HG02798 (cell line): ENCODE measurements at regions not wholly inside any gene's neighbourhood (a gene's known extent, or its start where the extent isn't known, plus 50 kb on each side); places are given as distances from the start of the nearest gene placed in this dataset.
"Not testable (repeated sequence)": the region's sequence is repeated elsewhere in the genome, so short reads cannot be mapped to it uniquely, and the experiment has no call there.

Experiments used
- ATAC-seq: cut with Tn5 transposase; IDR thresholded peaks from one replicate; pipeline ENCODE4 v1.9.1; 2021; ENCODE audit warnings: mild to moderate bottlenecking; ENCODE audit not compliant: unreplicated experiment, poor library complexity

GRCh38 chr9:81372628-81373191 lies 316.6 kb downstream of the TLE1 start:
- ATAC-seq = no peak

GRCh38 chr9:81371824-81372223 lies 317.5 kb downstream of the TLE1 start:
- ATAC-seq = no peak

- no peak for ATAC-seq
These were observed 318.7 kb downstream of the TLE1 start for GRCh38 chr9:81370650-81371049.

DNA sequence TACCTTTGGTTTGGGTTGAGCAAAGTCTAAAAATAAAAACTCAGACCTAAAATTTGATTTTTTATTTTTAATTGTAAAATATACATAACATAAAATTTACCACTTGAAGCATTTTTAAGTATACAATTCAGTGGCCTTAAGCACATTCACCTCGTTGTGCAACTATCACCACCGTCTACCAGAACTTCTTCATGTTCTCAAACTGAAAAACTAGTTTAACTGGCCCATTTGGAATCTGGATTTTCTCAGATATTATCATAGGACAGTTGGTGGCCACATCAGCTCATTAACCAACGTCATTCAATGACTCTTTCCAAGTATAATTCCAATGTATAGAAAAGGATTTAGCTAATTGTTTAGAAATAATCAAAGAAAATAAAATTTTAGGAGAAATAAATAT lies 319.3 kb downstream of the TLE1 start:
- no peak for ATAC-seq

GRCh38 chr9:81369121-81369520 lies 320.2 kb downstream of the TLE1 start:
- no peak for ATAC-seq

DNA sequence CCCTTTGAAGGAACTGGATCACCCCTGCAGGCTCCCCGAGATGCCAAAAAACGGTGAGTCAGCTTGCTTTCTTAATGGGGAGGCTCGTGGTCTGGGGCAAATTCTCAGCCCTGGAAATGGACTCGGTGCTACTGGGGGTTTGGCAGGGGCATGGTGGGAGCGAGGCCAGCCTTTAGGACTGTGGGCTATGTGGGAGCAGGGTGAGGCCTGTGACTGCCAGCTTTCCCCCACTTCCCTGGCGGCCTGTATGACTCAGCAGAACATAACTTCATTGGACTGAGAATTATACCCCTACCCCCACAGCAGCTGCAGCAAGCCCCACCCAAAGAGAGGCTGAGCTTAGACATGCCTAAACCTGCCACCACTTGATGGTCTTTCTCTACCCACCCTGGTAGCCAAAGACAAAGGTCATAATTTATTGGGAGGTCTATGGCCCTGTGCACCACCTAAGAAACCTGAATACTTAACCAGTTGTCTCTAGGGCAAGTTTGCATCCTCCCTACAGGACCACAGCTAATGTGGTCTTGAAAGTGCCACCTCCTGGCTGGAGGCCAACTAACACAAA lies 325.3 kb downstream of the TLE1 start:
- no peak for ATAC-seq

GRCh38 chr9:81361296-81361695 lies 328.1 kb downstream of the TLE1 start:
- no peak for ATAC-seq

DNA sequence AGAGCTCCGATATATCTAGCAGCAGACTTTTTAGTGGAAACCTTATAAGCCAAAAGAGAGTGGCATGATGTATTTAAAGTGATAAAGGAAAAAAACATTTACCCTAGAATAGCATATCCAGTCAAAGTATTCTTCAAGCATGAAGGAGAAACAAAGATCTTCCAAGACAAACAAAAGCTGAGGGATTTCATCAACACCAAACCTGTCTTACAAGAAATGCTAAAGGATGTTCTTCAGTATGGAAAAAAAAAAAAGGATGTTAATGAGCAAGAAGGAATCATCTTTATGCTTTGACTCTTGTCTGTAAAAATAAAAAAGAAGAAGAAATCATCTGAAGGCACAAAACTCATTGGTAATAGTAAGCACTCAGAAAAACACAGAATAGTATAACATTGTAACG lies 338.2 kb downstream of the TLE1 start:
- no peak for ATAC-seq

DNA sequence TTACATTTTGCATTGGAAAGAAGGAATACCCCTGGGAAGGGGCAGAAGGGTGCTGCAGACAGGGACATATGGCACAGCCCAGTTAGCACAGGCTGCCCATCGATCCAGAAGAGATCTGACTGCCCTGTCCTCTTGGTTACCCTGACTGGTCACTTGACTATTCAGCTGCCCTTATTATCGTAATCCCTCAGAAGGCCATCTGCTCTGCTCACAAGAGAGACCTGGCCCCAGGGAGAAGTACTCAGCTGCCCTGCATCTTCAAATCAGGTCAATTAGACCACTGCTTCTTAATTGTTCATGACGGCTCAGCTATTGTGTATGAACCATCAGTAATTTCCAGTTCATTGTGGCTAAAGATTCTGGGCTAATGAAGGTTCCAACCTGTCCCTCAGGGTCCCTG lies 345.0 kb downstream of the TLE1 start:
- ATAC-seq = no peak

DNA sequence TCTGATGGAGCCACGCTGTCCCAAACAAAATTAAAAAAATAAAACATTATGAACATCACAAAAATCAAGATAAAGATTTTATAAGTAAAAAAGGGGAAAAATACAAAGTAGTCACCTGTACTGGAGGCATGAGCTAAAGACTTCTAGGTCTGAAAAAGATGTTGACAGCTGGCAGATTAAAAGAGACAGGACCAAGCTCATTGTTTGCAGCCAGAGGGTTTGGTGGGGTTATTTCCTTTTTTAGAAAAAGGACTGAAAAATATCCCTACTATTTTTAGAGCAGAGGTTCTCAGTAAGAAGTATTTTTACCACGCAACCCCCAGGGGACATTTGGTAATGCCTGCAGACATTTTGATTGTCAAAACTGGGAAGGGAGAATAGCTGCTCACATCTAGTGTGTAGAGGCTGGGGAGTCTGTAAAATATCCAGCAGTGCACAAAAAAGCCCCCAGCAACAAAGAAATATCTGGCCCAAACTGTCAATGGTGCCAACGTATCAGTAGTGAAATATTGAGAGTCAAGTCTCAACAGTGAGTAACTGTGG lies 353.4 kb downstream of the TLE1 start:
- ATAC-seq = no peak

DNA sequence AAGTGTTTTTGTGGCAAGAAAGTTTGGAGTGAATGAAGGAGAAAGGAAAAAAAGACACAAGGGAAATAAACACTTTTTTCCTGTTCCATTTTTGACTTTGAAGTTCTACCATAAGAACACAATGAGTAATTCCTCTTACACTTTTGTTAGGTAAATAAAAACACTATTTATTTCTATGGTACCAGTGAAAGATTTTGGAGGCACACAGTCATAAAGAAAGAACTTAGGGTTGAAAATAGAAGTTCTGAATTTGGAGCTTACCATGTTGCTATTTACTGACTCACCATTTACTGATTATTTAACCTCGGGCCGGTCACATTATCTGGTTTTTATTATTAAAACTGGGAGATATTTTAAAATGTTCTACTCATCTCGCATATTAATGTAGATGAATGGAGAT lies 367.8 kb downstream of the TLE1 start:
- no peak for ATAC-seq

- ATAC-seq = no peak
These were observed 368.4 kb downstream of the TLE1 start for GRCh38 chr9:81320909-81321482.

DNA sequence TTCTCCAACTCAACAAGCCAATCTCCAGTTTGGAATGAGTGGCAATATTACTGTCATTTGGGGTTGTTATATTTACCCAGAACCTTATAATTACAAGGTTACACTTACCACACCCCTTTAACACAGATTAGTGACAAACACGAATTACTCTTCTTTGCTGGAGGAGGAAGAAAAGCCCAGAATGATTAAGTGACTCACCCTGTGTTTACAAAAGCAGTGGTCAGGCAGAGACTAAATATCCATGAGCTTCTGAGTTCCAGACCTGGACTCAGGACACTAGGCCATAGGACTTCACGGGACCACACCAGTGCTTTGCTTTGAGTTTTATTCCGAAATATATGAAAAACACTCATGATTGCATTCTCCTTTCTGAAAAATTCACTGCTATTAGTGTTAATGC lies 370.8 kb downstream of the TLE1 start:
- ATAC-seq = no peak

DNA sequence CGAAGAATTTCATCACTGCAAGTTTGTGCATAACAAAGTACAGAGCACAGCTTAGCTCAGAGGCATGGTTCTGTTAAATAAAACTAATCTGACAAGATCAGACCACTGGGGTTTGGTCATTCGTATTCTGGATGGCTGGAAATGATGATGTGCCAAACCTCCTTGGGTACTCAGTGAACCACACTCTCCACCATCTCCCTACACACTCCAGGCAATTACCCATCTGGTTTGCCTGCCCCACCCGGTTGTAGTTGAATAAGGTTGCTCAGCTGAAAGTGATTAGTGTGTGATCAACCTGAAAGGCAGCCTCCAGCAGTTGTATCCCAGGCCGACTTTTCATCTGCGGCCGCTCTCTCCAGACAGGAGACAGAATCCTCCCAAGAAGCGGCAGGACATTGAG lies 371.4 kb downstream of the TLE1 start:
- ATAC-seq = no peak

- no peak for ATAC-seq
These were observed 372.1 kb downstream of the TLE1 start for GRCh38 chr9:81317223-81317622.

- ATAC-seq = no peak
These were observed 374.9 kb downstream of the TLE1 start for GRCh38 chr9:81314490-81314889.

DNA sequence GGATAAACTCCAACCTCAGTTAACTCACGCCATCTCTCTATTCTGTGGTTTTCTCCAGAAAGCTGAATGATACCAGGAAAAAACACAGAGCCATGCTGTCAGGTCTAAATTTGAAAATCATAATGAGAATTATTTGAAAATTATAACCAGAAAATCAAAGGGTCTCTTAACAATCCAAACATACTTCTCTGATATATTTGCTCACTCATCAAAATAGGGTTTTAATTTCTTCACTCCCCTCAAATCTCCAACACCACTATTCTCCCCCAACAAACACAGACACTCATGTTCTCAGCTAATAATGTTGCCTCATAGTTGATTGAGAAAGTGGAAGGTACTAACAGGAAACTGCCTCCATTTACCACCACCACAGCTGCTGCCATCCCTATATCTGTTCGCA lies 375.5 kb downstream of the TLE1 start:
- no peak for ATAC-seq

GRCh38 chr9:81312346-81312745 lies 377.0 kb downstream of the TLE1 start:
- ATAC-seq = no peak

GRCh38 chr9:81308404-81308803 lies 380.9 kb downstream of the TLE1 start:
- ATAC-seq = no peak

- ATAC-seq = not testable (repeated sequence)
These were observed 381.6 kb downstream of the TLE1 start for GRCh38 chr9:81307791-81308190.

- no peak for ATAC-seq
These were observed 383.7 kb downstream of the TLE1 start for GRCh38 chr9:81305561-81306182.

DNA sequence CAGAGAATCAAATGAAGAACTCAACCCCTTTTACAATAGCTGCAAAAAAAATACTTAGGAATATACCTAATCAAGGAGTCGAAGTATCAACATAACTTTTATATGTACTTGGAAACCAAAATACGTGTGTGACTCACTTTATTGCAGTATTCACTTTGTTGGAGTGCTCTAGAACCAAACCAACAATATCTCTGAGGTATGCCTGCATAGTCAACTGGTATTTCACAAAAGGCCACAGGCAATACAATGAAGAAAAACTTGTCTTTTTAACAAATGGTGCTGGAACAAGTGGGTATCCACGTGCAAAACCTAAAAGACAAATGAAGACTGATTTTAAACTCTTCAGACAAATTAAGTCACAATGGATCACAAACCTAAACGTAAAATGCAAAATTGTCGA lies 385.7 kb downstream of the TLE1 start:
- ATAC-seq = no peak
